Ishikawa (cell line): ENCODE measurements at regions not wholly inside any gene's neighbourhood (a gene's known extent, or its start where the extent isn't known, plus 50 kb on each side); places are given as distances from the start of the nearest gene placed in this dataset.

Experiments used
- CEBPB ChIP-seq: IDR thresholded peaks from 2 replicates; pipeline ENCODE4 v1.6.1; 2012
- CREB1 ChIP-seq: IDR thresholded peaks from 2 replicates; pipeline ENCODE4 v1.6.1; 2012; ENCODE audit warnings: low read depth
- EGR1 ChIP-seq: IDR thresholded peaks from 2 replicates; pipeline ENCODE4 v1.6.1; 2012
- EP300 ChIP-seq: IDR thresholded peaks from 2 replicates; pipeline ENCODE4 v1.6.1; 2012; ENCODE audit warnings: borderline replicate concordance
- FOXM1 ChIP-seq: IDR thresholded peaks from 2 replicates; pipeline ENCODE4 v1.6.1; 2012; ENCODE audit warnings: low read depth, borderline replicate concordance
- MAX ChIP-seq: IDR thresholded peaks from 2 replicates; pipeline ENCODE4 v1.6.1; 2012
- NFIC ChIP-seq: IDR thresholded peaks from 2 replicates; pipeline ENCODE4 v1.6.1; 2012
- RAD21 ChIP-seq: IDR thresholded peaks from 2 replicates; pipeline ENCODE4 v1.6.1; 2012; ENCODE audit warnings: low read depth
- REST ChIP-seq: IDR thresholded peaks from 2 replicates; pipeline ENCODE4 v1.6.1; 2012; ENCODE audit warnings: low read depth, mild to moderate bottlenecking
- TAF1 ChIP-seq: IDR thresholded peaks from 2 replicates; pipeline ENCODE4 v1.6.1; 2012; ENCODE audit warnings: low read depth, mild to moderate bottlenecking
- TCF12 ChIP-seq: IDR thresholded peaks from 2 replicates; pipeline ENCODE4 v1.6.1; 2012; ENCODE audit warnings: low read depth
- TEAD4 ChIP-seq: IDR thresholded peaks from 2 replicates; pipeline ENCODE4 v1.6.1; 2012
- USF1 ChIP-seq: IDR thresholded peaks from 2 replicates; pipeline ENCODE4 v1.6.1; 2012
- YY1 ChIP-seq: IDR thresholded peaks from 2 replicates; pipeline ENCODE4 v1.6.1; 2012; ENCODE audit warnings: low read depth
- ZBTB7A ChIP-seq: IDR thresholded peaks from 2 replicates; pipeline ENCODE4 v1.6.1; 2012; ENCODE audit warnings: low read depth

GRCh38 chr6:56850626-56851025 is 104.3 kb upstream of the BEND6 start:
- no peak for TF ChIP-seq EGR1
- TF ChIP-seq EP300: no peak
- no peak for TF ChIP-seq TEAD4
- no peak for TF ChIP-seq CREB1
- no peak for TF ChIP-seq NFIC
- TF ChIP-seq USF1: no peak
- no peak for TF ChIP-seq CEBPB
- no peak for TF ChIP-seq FOXM1
- TF ChIP-seq RAD21: no peak
- TF ChIP-seq TCF12: no peak
- TF ChIP-seq REST: no peak
- no peak for TF ChIP-seq YY1
- TF ChIP-seq MAX: no peak
- TF ChIP-seq ZBTB7A: no peak
- no peak for TF ChIP-seq TAF1

GRCh38 chr6:56849896-56850295 is 105.0 kb upstream of the BEND6 start:
- no peak for TF ChIP-seq TAF1
- TF ChIP-seq CEBPB: no peak
- TF ChIP-seq REST: no peak
- no peak for TF ChIP-seq EP300
- TF ChIP-seq EGR1: no peak
- no peak for TF ChIP-seq ZBTB7A
- no peak for TF ChIP-seq NFIC
- no peak for TF ChIP-seq USF1
- no peak for TF ChIP-seq FOXM1
- TF ChIP-seq YY1: no peak
- no peak for TF ChIP-seq TEAD4

- TF ChIP-seq EGR1: no peak
- TF ChIP-seq RAD21: no peak
- no peak for TF ChIP-seq CEBPB
- no peak for TF ChIP-seq TAF1
- TF ChIP-seq REST: no peak
- no peak for TF ChIP-seq TCF12
- TF ChIP-seq USF1: no peak
- TF ChIP-seq ZBTB7A: no peak
- TF ChIP-seq EP300: no peak
- no peak for TF ChIP-seq TEAD4
- TF ChIP-seq CREB1: no peak
- no peak for TF ChIP-seq MAX
- no peak for TF ChIP-seq FOXM1
- TF ChIP-seq NFIC: no peak
- TF ChIP-seq YY1: no peak
Measured at GRCh38 chr6:56848105-56848504, 106.8 kb upstream of the BEND6 start.

GRCh38 chr6:56845032-56845431 is 109.9 kb upstream of the BEND6 start:
- no peak for TF ChIP-seq YY1
- TF ChIP-seq CEBPB: no peak
- TF ChIP-seq USF1: no peak
- TF ChIP-seq EGR1: no peak
- no peak for TF ChIP-seq RAD21
- no peak for TF ChIP-seq MAX
- no peak for TF ChIP-seq NFIC
